GM10248 (cell line): ENCODE measurements at regions not wholly inside any gene's neighbourhood (a gene's known extent, or its start where the extent isn't known, plus 50 kb on each side); places are given as distances from the start of the nearest gene placed in this dataset.

Experiments used
- CTCF ChIA-PET: fragments of 300-600 bp; sonication (Branson Sonifier 250); formaldehyde crosslinking; extraction: SDS; loops from one replicate; lab custom pipeline; 2021; ENCODE audit warnings: antibody characterized with exemption; lab: Yijun Ruan, JAX
- POLR2A ChIA-PET: fragments of 350-650 bp; sonication (Branson Sonifier 250); formaldehyde crosslinking; extraction: SDS; loops from one replicate; lab custom pipeline; 2020; ENCODE audit warnings: antibody characterized with exemption; lab: Yijun Ruan, JAX
- DNase-seq: peaks from one replicate; pipeline ENCODE4 v3.0.0; 2012; ENCODE audit errors: extremely low spot score
- TF ChIP-seq, protein P1 (sequence below): IDR thresholded peaks from 2 replicates; pipeline ENCODE4 v1.5.1; 2012; ENCODE audit warnings: mild to moderate bottlenecking, low read depth; ENCODE audit errors: extremely low read depth, missing control alignments, control extremely low read depth

GRCh38 chr2:150376553-150377335, 110.7 kb downstream of the RND3 start:
- TF ChIP-seq, protein P1, sequence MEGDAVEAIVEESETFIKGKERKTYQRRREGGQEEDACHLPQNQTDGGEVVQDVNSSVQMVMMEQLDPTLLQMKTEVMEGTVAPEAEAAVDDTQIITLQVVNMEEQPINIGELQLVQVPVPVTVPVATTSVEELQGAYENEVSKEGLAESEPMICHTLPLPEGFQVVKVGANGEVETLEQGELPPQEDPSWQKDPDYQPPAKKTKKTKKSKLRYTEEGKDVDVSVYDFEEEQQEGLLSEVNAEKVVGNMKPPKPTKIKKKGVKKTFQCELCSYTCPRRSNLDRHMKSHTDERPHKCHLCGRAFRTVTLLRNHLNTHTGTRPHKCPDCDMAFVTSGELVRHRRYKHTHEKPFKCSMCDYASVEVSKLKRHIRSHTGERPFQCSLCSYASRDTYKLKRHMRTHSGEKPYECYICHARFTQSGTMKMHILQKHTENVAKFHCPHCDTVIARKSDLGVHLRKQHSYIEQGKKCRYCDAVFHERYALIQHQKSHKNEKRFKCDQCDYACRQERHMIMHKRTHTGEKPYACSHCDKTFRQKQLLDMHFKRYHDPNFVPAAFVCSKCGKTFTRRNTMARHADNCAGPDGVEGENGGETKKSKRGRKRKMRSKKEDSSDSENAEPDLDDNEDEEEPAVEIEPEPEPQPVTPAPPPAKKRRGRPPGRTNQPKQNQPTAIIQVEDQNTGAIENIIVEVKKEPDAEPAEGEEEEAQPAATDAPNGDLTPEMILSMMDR: no peak
- POLR2A ChIA-PET: no interaction called here
- no peak for DNase-seq
- CTCF ChIA-PET: interaction anchor here (1.5 kb wide), 1 partner anchor 12 kb away, joined by 4 read pairs; no protein-coding TSS in a partner anchor

DNA sequence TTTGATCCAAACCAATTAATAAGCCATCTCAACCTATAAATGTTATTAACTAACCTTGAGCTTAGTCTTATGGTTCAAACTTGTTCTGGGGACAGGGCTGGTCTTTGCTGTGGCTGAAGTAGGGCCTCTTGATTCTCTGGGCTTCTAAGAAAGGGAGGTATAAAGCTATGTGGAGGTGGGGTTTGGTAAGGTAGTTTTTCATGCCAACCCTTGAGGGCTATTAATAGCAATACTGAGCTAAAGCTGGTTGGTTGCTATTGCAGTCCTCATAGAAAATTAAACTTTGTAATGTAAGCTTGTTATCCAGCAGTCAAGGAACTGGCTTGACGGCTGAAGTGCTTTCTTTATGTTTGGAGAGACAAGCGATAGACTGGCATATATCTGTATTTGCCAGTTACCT, 112.1 kb downstream of the RND3 start:
- CTCF ChIA-PET: interaction anchor here (1.6 kb wide), 1 partner anchor 11 kb away, joined by 6 read pairs; no protein-coding TSS in a partner anchor
- POLR2A ChIA-PET: no interaction called here
- DNase-seq: no peak
- TF ChIP-seq, protein P1: no peak

DNA sequence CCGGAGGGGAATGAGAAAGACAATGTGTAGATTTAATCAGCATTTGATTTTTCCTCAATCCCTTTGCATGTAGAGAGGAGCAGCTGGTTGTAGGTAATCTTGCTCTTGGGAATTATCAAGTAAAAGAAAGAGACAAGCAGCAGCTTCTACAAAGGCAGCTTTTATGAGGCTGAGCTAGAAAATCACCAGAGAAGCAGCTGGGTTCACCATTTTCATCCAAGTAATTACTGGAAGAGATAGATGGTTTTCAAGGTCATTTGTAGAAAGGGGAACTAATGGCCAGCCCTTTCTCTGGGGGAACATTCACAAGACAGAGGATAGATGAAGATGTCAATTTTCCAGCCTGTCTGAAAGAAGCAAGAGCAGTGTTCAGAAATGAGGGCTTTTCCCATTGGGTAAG, 113.0 kb downstream of the RND3 start:
- CTCF ChIA-PET: interaction anchor here (1.6 kb wide), 1 partner anchor 10 kb away, joined by 6 read pairs; no protein-coding TSS in a partner anchor
- no peak for DNase-seq
- POLR2A ChIA-PET: no interaction called here
- TF ChIP-seq, protein P1: no peak

DNA sequence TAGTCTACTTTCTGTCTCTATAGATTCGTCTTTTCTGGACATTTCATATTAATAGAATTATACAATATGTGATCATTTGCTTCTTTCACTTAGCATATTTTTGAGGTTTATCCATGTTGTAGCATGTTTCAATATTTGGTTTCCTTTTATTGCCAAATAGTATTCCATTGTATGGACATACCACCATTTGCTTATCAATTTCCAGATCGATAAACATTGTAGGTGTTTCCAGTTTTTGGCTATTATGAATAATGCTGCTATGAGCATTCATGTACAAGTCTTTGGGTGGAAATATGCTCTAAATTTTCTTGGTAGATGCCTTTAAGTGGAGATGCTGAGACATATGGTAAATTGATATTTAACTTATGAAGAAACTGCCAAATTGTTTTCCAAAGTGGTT, 114.1 kb downstream of the RND3 start:
- ChIA-PET POLR2A (no interaction called here), CTCF (no interaction called here)
- TF ChIP-seq, protein P1: no peak
- DNase-seq: no peak

- no peak for DNase-seq
- CTCF ChIA-PET: interaction anchor here (0.7 to 1.3 kb wide), 2 partner anchors 12 to 45 kb away, joined by 3 read pairs; no protein-coding TSS in a partner anchor
- POLR2A ChIA-PET: no interaction called here
- TF ChIP-seq, protein P1: no peak
Observed at GRCh38 chr2:150371044-150371818, 116.2 kb downstream of the RND3 start.

- DNase-seq: no peak
- TF ChIP-seq, protein P1: no peak
- ChIA-PET POLR2A (no interaction called here), CTCF (interaction anchor here (0.7 to 1.3 kb wide), 2 partner anchors 11 to 45 kb away, joined by 3 read pairs; no protein-coding TSS in a partner anchor)
Observed at GRCh38 chr2:150370561-150370960, 116.9 kb downstream of the RND3 start.
